H9 (cell line): ENCODE measurements at regions not wholly inside any gene's neighbourhood (a gene's known extent, or its start where the extent isn't known, plus 50 kb on each side); places are given as distances from the start of the nearest gene placed in this dataset.

ENCODE experiments used
- DNase-seq: peaks from one replicate; pipeline ENCODE4 v3.0.0-alpha.2; 2017
- H2AFZ ChIP-seq: one replicate; pipeline ENCODE4 v1.6.1; 2013; ENCODE audit warnings: mild to moderate bottlenecking, low read length, control low read depth, moderate library complexity
- H2AK5ac ChIP-seq: 2 replicates; pipeline ENCODE4 v1.6.1; 2013; ENCODE audit warnings: low read length, control low read depth, mixed read lengths; ENCODE audit not compliant: insufficient read length
- H2BK120ac ChIP-seq: one replicate; pipeline ENCODE4 v1.6.1; 2013; ENCODE audit warnings: low read depth, mild to moderate bottlenecking, low read length, control low read depth, inconsistent platforms; ENCODE audit not compliant: poor library complexity, severe bottlenecking
- H2BK12ac ChIP-seq: 2 replicates; pipeline ENCODE4 v1.6.1; 2013; ENCODE audit warnings: low read length, control low read depth, mixed read lengths, low read depth; ENCODE audit not compliant: insufficient read length
- H2BK15ac ChIP-seq: 2 replicates; pipeline ENCODE4 v1.6.1; 2013; ENCODE audit warnings: low read depth, low read length, control low read depth
- H2BK20ac ChIP-seq: one replicate; pipeline ENCODE4 v1.6.1; 2013; ENCODE audit warnings: low read depth, mild to moderate bottlenecking, low read length, control low read depth, inconsistent platforms; ENCODE audit not compliant: poor library complexity, severe bottlenecking
- H2BK5ac ChIP-seq: 2 replicates; pipeline ENCODE4 v1.6.1; 2013; ENCODE audit warnings: low read length, control low read depth, mixed read lengths; ENCODE audit not compliant: insufficient read length
- H3K14ac ChIP-seq: 2 replicates; pipeline ENCODE4 v1.6.1; 2013; ENCODE audit warnings: low read length, control low read depth; ENCODE audit not compliant: insufficient read depth
- H3K18ac ChIP-seq: 2 replicates; pipeline ENCODE4 v1.6.1; 2013; ENCODE audit warnings: low read depth, mild to moderate bottlenecking, mixed read lengths, low read length, control low read depth; ENCODE audit not compliant: insufficient read length
- H3K23ac ChIP-seq: 2 replicates; pipeline ENCODE4 v1.6.1; 2013; ENCODE audit warnings: low read length, control low read depth, mixed read lengths, low read depth; ENCODE audit not compliant: insufficient read length
- H3K23me2 ChIP-seq: 2 replicates; pipeline ENCODE4 v1.6.1; 2013; ENCODE audit warnings: low read depth, mild to moderate bottlenecking, mixed read lengths, low read length, control low read depth; ENCODE audit not compliant: insufficient read length, poor library complexity, severe bottlenecking
- H3K27ac ChIP-seq: 2 replicates; pipeline ENCODE4 v1.5.1; 2013; ENCODE audit warnings: low read length, control low read depth, mixed read lengths, low read depth; ENCODE audit not compliant: insufficient read length
- H3K27me3 ChIP-seq: 2 replicates; pipeline ENCODE4 v1.6.1; 2013; ENCODE audit warnings: low read length, control low read depth, inconsistent platforms; ENCODE audit not compliant: insufficient read depth
- H3K4ac ChIP-seq: 2 replicates; pipeline ENCODE4 v1.6.1; 2013; ENCODE audit warnings: low read depth, mild to moderate bottlenecking, control low read depth, inconsistent platforms, low read length, moderate library complexity
- H3K4me1 ChIP-seq: 2 replicates; pipeline ENCODE4 v1.6.1; 2013; ENCODE audit warnings: low read length, control low read depth, inconsistent platforms; ENCODE audit not compliant: insufficient read depth
- H3K4me2 ChIP-seq: 2 replicates; pipeline ENCODE4 v1.6.1; 2013; ENCODE audit warnings: low read length, control low read depth, mixed read lengths; ENCODE audit not compliant: insufficient read length, insufficient read depth
- H3K56ac ChIP-seq: 2 replicates; pipeline ENCODE4 v1.6.1; 2013; ENCODE audit warnings: low read depth, mild to moderate bottlenecking, mixed read lengths, low read length, control low read depth; ENCODE audit not compliant: insufficient read length
- H3K79me1 ChIP-seq: 2 replicates; pipeline ENCODE4 v1.6.1; 2013; ENCODE audit warnings: low read depth, mild to moderate bottlenecking, moderate library complexity, low read length, control low read depth, inconsistent platforms; ENCODE audit not compliant: insufficient read depth, poor library complexity, severe bottlenecking
- H3K79me2 ChIP-seq: 2 replicates; pipeline ENCODE4 v1.6.1; 2013; ENCODE audit warnings: low read length, control low read depth, inconsistent platforms; ENCODE audit not compliant: insufficient read depth
- H3K9ac ChIP-seq: 2 replicates; pipeline ENCODE4 v1.6.1; 2013; ENCODE audit warnings: low read length, control low read depth, mixed read lengths; ENCODE audit not compliant: insufficient read length; ENCODE audit errors: extremely low read depth
- H3K9me3 ChIP-seq: one replicate; pipeline ENCODE4 v1.6.1; 2013; ENCODE audit warnings: low read depth, low read length, inconsistent platforms; ENCODE audit not compliant: control insufficient read depth
- H3T11ph ChIP-seq: one replicate; pipeline ENCODE4 v1.6.1; 2013; ENCODE audit warnings: mild to moderate bottlenecking, low read length, control low read depth, inconsistent platforms
- H4K20me1 ChIP-seq: one replicate; pipeline ENCODE4 v1.6.1; 2013; ENCODE audit not compliant: control insufficient read depth, insufficient read length, insufficient read depth
- H4K5ac ChIP-seq: 2 replicates; pipeline ENCODE4 v1.6.1; 2013; ENCODE audit warnings: low read depth, mild to moderate bottlenecking, mixed read lengths, low read length, control low read depth; ENCODE audit not compliant: insufficient read length
- H4K8ac ChIP-seq: replicated peaks from 2 replicates; pipeline ENCODE4 v1.6.1; 2013; ENCODE audit warnings: low read length, control low read depth, mixed read lengths, low read depth; ENCODE audit not compliant: insufficient read length
- H4K91ac ChIP-seq: 2 replicates; pipeline ENCODE4 v1.6.1; 2013; ENCODE audit warnings: low read depth, mild to moderate bottlenecking, moderate library complexity, mixed read lengths, low read length, control low read depth; ENCODE audit not compliant: insufficient read length
- H3K27ac Mint-ChIP-seq, 3 experiments: 2 replicates in 2 of 3; 3 replicates in 1 of 3; pipeline ENCODE4 v1.8.0; 2020 to 2021; ENCODE audit warnings: mixed read lengths in 3 of 3, mild to moderate bottlenecking in 1 of 3, moderate library complexity in 1 of 3
- H3K27me3 Mint-ChIP-seq: 2 replicates; pipeline ENCODE4 v1.8.0; 2021; ENCODE audit warnings: low read depth, mild to moderate bottlenecking, moderate library complexity, mixed read lengths
- H3K36me3 Mint-ChIP-seq, 3 experiments: 2 replicates in 2 of 3; 3 replicates in 1 of 3; pipeline ENCODE4 v1.8.0; 2020 to 2021; ENCODE audit warnings: low read depth in 3 of 3, mixed read lengths in 3 of 3; ENCODE audit not compliant: insufficient read depth in 1 of 3
- H3K4me1 Mint-ChIP-seq, 2 experiments: 2 replicates each; pipeline ENCODE4 v1.8.0; 2020; ENCODE audit warnings: mixed read lengths in 2 of 2
- H3K4me3 Mint-ChIP-seq, 2 experiments: 2 replicates in 1 of 2; 3 replicates in 1 of 2; pipeline ENCODE4 v1.8.0; 2020 to 2021; ENCODE audit warnings: mild to moderate bottlenecking in 2 of 2, mixed read lengths in 2 of 2, moderate library complexity in 1 of 2
- H3K9me3 Mint-ChIP-seq, 2 experiments: 2 replicates in 1 of 2; 3 replicates in 1 of 2; pipeline ENCODE4 v1.8.0; 2020; ENCODE audit warnings: mild to moderate bottlenecking in 2 of 2, mixed read lengths in 2 of 2, moderate library complexity in 1 of 2
- CTCF ChIP-seq: fragments of 200-600 bp; sonication (generic); conservative IDR thresholded peaks from 3 replicates; pipeline ENCODE4 v1.8.0; 2021; ENCODE audit warnings: antibody characterized with exemption, mild to moderate bottlenecking
- WGBS: extraction: QIAGEN DNeasy Blood & Tissue Kit; methylation state at CpG from one replicate; pipeline ENCODE4 v1.1.7; 2013; ENCODE audit warnings: missing lambda C conversion rate, low lambda C conversion rate, mixed read lengths; ENCODE audit not compliant: insufficient read length; ENCODE audit errors: extremely low coverage; 5-methylcytosine and 5-hydroxymethylcytosine counted together

DNA sequence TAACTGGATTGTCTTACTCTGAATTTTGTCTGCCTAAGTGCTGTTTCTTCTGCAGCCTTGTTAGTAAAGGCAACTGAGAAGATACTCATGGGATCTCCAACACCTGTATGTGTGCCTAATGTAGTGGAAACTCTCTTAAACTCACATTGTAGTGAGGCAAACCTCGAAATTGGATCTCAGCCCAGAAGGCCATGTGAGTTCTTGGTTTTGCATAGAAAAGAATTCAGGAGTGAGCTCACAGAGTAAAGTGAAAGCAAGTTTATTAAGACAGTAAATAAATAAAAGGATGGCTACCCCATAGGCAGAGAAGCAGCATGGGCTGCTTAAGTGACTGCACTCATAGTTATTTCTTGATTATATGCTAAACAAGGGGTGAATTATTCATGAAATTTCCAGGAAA is 1344.7 kb downstream of the NCAM2 start:
- DNase-seq: no peak
- no CpG with 5 or more reads among the region's 1 CpG for WGBS
- Histone ChIP-seq H3K4ac (no peak overlapping the region), H3K14ac (no peak overlapping the region), H3K9me3 (no peaks in the 10 kb centered on the region), H4K20me1 (no peaks in the 10 kb centered on the region), H3K23me2 (no peaks in the 10 kb centered on the region), H4K5ac (no peak overlapping the region), H3T11ph (no peak overlapping the region), H2AFZ (no peak overlapping the region), H3K27me3 (no peaks in the 10 kb centered on the region), H3K9ac (no peak overlapping the region), H3K27ac (no peak overlapping the region), H3K4me2 (no peak overlapping the region), H3K79me2 (no peaks in the 10 kb centered on the region), H2BK5ac (no peak overlapping the region), H2BK12ac (no peak overlapping the region), H4K8ac (no peak overlapping the region), H2BK15ac (no peak overlapping the region), H3K79me1 (no peaks in the 10 kb centered on the region), H3K56ac (no peak overlapping the region), H3K18ac (no peak overlapping the region), H4K91ac (no peak overlapping the region), H3K4me1 (no peaks in the 10 kb centered on the region), H2AK5ac (no peak overlapping the region), H3K23ac (no peak overlapping the region), H2BK20ac (no peak overlapping the region), H2BK120ac (no peak overlapping the region)
- Mint-ChIP-seq H3K9me3 (peaks cover 29 to 33% of the 10 kb centered on the region in 2 experiments), H3K27me3 (no peaks in the 10 kb centered on the region; the same call in 1 of the 2 replicates), H3K4me3 (no peak overlapping the region), H3K27ac (no peak overlapping the region), H3K4me1 (peaks cover 14 to 26% of the 10 kb centered on the region in 2 experiments), H3K36me3 (peaks cover 11 to 34% (median 11%) of the 10 kb centered on the region in 3 experiments; a peak in 6 of 7 replicates)
- TF ChIP-seq CTCF: no peak
